ENCODE measurements at regions not wholly inside any gene's neighbourhood (a gene's known extent, or its start where the extent isn't known, plus 50 kb on each side); places are given as distances from the start of the nearest gene placed in this dataset.
"Not testable (repeated sequence)": the region's sequence is repeated elsewhere in the genome, so short reads cannot be mapped to it uniquely, and the experiment has no call there.

- in situ Hi-C loops (cut with HindIII; ENCODE audit: low sequenced_read_pairs): no loop called here
- no peak for DNase-seq (ENCODE audit: low read depth, low spot score)
- no peak overlapping the region for H3K4me3 ChIP-seq (ENCODE audit: low read depth, low read length)
- TF ChIP-seq, protein P1, sequence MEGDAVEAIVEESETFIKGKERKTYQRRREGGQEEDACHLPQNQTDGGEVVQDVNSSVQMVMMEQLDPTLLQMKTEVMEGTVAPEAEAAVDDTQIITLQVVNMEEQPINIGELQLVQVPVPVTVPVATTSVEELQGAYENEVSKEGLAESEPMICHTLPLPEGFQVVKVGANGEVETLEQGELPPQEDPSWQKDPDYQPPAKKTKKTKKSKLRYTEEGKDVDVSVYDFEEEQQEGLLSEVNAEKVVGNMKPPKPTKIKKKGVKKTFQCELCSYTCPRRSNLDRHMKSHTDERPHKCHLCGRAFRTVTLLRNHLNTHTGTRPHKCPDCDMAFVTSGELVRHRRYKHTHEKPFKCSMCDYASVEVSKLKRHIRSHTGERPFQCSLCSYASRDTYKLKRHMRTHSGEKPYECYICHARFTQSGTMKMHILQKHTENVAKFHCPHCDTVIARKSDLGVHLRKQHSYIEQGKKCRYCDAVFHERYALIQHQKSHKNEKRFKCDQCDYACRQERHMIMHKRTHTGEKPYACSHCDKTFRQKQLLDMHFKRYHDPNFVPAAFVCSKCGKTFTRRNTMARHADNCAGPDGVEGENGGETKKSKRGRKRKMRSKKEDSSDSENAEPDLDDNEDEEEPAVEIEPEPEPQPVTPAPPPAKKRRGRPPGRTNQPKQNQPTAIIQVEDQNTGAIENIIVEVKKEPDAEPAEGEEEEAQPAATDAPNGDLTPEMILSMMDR (IDR thresholded peaks at IDR 0.05; ENCODE audit: low read depth, low read length): no peak
Observed at GRCh38 chr17:33701910-33702309, 408.8 kb upstream of the ASIC2 start.

DNA sequence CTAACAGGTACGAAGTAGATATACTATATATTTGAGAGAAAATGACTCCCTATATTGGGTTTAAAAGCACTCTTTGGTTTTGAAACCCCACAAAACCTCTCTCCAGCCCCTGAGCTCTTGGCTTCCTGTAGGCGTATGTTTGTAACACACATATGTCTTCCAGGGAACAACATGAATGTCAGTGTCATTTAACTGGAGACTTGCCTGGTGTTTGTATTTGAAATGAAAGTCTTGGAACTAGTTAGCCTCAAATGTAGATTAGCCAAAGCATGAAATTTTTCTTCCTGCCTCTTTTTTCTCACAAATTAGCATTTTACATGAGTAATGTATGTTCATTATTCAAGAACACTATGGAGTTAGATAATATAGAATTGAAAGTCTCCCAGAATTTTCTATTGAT lies 411.8 kb upstream of the ASIC2 start:
- DNase-seq (ENCODE audit: low read depth, low spot score): no peak
- H3K4me3 ChIP-seq (ENCODE audit: low read depth, low read length): no peak overlapping the region
- TF ChIP-seq, protein P1 (IDR thresholded peaks at IDR 0.05; ENCODE audit: low read depth, low read length): no peak
- in situ Hi-C loops (cut with HindIII; ENCODE audit: low sequenced_read_pairs): no loop called here

DNA sequence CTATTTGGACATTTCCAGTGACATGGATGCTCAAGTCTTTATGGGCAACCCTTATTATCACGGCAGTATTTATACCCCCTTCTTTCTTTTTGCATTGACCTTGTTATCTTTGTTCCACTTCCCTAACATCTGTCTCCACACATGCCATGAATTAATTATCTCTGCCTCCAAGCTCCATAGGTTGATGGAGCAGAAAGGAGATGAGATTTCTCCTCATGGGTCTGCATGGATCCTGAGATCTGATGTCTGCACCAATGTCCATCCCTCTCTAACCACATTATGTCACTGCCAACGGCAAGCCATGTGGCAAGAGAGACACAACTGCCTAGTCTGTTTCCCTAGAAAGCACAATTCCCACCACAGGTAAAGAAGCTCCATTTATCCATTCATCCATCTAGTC lies 416.8 kb upstream of the ASIC2 start:
- no peak overlapping the region for H3K4me3 ChIP-seq (ENCODE audit: low read depth, low read length)
- no peak for DNase-seq (ENCODE audit: low read depth, low spot score)
- TF ChIP-seq, protein P1 (IDR thresholded peaks at IDR 0.05; ENCODE audit: low read depth, low read length): no peak
- in situ Hi-C loops (cut with HindIII; ENCODE audit: low sequenced_read_pairs): no loop called here

GRCh38 chr17:33712120-33712519 lies 419.0 kb upstream of the ASIC2 start:
- TF ChIP-seq, protein P1 (IDR thresholded peaks at IDR 0.05; ENCODE audit: low read depth, low read length): no peak
- in situ Hi-C loops (cut with HindIII; ENCODE audit: low sequenced_read_pairs): no loop called here
- H3K4me3 ChIP-seq (ENCODE audit: low read depth, low read length): no peak overlapping the region
- DNase-seq (ENCODE audit: low read depth, low spot score): no peak

DNA sequence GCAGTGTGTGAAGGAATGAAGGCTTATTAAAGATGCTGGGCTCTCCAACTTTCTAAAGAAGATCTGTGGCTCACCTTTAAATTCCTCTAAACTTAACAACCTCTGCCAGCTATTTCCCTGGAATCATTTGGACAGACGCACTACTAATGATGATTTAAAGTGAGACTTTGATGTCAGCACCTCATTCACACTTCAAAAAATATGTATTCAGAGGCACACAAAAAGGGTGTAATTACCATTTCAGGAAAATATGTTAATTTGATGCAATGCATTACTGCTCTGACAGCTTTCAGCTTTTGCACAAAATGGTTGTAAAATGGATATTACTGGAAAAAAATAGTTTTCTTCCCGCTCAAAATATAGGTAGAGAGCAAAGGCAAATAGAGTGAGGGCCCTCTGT lies 423.9 kb upstream of the ASIC2 start:
- DNase-seq (ENCODE audit: low read depth, low spot score): no peak
- no peak overlapping the region for H3K4me3 ChIP-seq (ENCODE audit: low read depth, low read length)
- TF ChIP-seq, protein P1 (IDR thresholded peaks at IDR 0.05; ENCODE audit: low read depth, low read length): no peak
- in situ Hi-C loops (cut with HindIII; ENCODE audit: low sequenced_read_pairs): no loop called here

GRCh38 chr17:33723736-33724135 lies 430.6 kb upstream of the ASIC2 start:
- DNase-seq (ENCODE audit: low read depth, low spot score); H3K4me3 ChIP-seq (ENCODE audit: low read depth, low read length); in situ Hi-C loops (cut with HindIII; ENCODE audit: low sequenced_read_pairs): not testable (repeated sequence)

DNA sequence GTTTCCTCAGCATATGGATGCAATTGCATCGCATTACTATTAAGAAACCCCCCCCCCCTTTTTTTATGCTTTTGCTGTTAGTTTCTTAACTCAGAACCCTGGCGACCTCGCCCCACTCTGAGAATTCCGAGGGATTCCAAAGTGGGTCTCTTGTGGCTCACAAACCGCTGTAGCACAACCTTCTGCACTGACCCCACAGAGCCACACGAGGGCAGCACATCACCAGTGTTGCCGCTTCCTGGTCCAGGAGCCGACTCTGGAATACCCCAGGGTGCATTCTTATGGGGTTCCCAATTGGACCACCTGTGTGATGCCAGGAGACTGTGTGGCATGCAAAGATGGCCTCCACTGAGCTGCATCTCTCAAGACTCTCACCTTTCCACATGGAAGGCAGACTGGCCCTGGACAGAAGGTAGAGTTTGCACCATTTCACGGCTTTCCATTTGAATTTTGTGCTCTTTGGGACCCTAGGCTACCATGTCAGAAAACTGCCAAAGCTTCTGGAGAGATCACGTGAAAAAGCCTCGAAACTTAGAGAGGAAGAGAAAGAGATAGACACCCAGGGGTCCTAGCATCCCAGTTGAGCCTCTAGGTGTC lies 432.7 kb upstream of the ASIC2 start:
- no peak for DNase-seq (ENCODE audit: low read depth, low spot score)
- TF ChIP-seq, protein P1 (IDR thresholded peaks at IDR 0.05; ENCODE audit: low read depth, low read length): peak; percentile 31
- no peak overlapping the region for H3K4me3 ChIP-seq (ENCODE audit: low read depth, low read length)
- in situ Hi-C loops (cut with HindIII; ENCODE audit: low sequenced_read_pairs): no loop called here
